CD4-positive, alpha-beta memory T cell (primary cell): ENCODE measurements at regions not wholly inside any gene's neighbourhood (a gene's known extent, or its start where the extent isn't known, plus 50 kb on each side); places are given as distances from the start of the nearest gene placed in this dataset.
A peak's percentile ranks its signal among the peaks of the same experiment; 100 is the strongest.

Source experiments
- CTCF ChIA-PET: fragments of 350-600 bp; sonication (Branson Sonifier 250); formaldehyde crosslinking; loops from one replicate; lab custom pipeline; 2021; ENCODE audit warnings: inconsistent platforms; ENCODE audit not compliant: partially characterized antibody; lab: Charles Lee
- POLR2A ChIA-PET: fragments of 350-600 bp; sonication (Branson Sonifier 250); formaldehyde crosslinking; loops from one replicate; lab custom pipeline; 2021; ENCODE audit not compliant: partially characterized antibody; lab: Charles Lee
- DNase-seq, 5 donors: peaks; one replicate each; pipeline versions ENCODE4 v3.0.0 to v3.0.0-alpha.2; 2020 to 2022; ENCODE audit warnings: mixed read lengths in 1 of 5
- H3K27ac ChIP-seq: one replicate; pipeline ENCODE4 v1.7.0; 2013; ENCODE audit warnings: low read depth, low read length
- H3K27me3 ChIP-seq: 2 replicates; pipeline ENCODE4 v1.7.0; 2013; ENCODE audit warnings: mild to moderate bottlenecking, low read length, moderate library complexity; ENCODE audit not compliant: insufficient read depth
- H3K36me3 ChIP-seq: 2 replicates; pipeline ENCODE4 v1.7.0; 2013; ENCODE audit warnings: mild to moderate bottlenecking, low read length, moderate library complexity; ENCODE audit not compliant: insufficient read depth
- H3K4me1 ChIP-seq: 2 replicates; pipeline ENCODE4 v1.7.0; 2013; ENCODE audit warnings: mild to moderate bottlenecking, low read length, moderate library complexity; ENCODE audit not compliant: insufficient read depth
- H3K4me3 ChIP-seq, 2 donors: one replicate each; pipeline ENCODE4 v1.7.0; 2013; ENCODE audit warnings: low read length in 2 of 2, mild to moderate bottlenecking in 1 of 2
- H3K9me3 ChIP-seq, 2 donors: one replicate each; pipeline ENCODE4 v1.7.0; 2013; ENCODE audit warnings: low read length in 2 of 2, control low read depth in 1 of 2; ENCODE audit not compliant: control insufficient read depth in 1 of 2
- H3K27ac Mint-ChIP-seq, 7 donors: one replicate each; pipeline ENCODE4 v1.8.0; 2020 to 2021; ENCODE audit warnings: mixed read lengths in 7 of 7, mild to moderate bottlenecking in 6 of 7, inconsistent platforms in 3 of 7, moderate library complexity in 3 of 7
- H3K27me3 Mint-ChIP-seq, 2 donors: one replicate each; pipeline ENCODE4 v1.8.0; 2020 to 2021; ENCODE audit warnings: mixed read lengths in 2 of 2
- H3K36me3 Mint-ChIP-seq, 2 donors: one replicate each; pipeline ENCODE4 v1.8.0; 2020 to 2021; ENCODE audit warnings: mixed read lengths in 2 of 2, inconsistent platforms in 1 of 2, mild to moderate bottlenecking in 1 of 2
- H3K4me1 Mint-ChIP-seq, 4 donors: one replicate each; pipeline ENCODE4 v1.8.0; 2020 to 2021; ENCODE audit warnings: mixed read lengths in 4 of 4, mild to moderate bottlenecking in 1 of 4
- H3K4me3 Mint-ChIP-seq, 8 donors: one replicate each; pipeline ENCODE4 v1.8.0; 2020 to 2021; ENCODE audit warnings: mixed read lengths in 8 of 8, mild to moderate bottlenecking in 7 of 8, moderate library complexity in 6 of 8, inconsistent platforms in 3 of 8
- H3K9me3 Mint-ChIP-seq, 8 donors: one replicate each; pipeline ENCODE4 v1.8.0; 2020 to 2021; ENCODE audit warnings: mixed read lengths in 8 of 8, mild to moderate bottlenecking in 5 of 8, inconsistent platforms in 3 of 8, moderate library complexity in 1 of 8
- intact Hi-C: fragments of 100-400 bp; cut with micrococcal nuclease; formaldehyde crosslinking; loops from one replicate; pipeline ENCODE4 v1.15.1; 2023

DNA sequence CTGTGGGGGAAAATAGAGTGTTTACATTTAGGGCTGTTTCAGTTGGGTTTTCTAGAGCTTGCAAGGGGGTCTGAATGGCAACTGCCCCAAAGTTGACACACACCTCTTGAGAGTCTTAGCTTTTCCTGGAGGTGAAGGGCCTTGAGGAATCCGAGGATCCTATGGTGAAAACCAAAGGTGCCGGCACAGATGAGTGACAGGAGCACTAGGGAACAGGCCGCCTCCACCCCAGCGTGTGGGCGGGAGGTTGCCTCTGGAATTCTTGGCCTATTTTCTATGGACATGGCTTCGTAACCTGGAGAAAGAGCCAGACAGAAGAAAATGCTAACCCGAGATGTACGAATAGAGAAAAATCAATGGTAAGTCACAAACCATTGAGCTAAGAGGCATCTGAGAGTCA, 283.2 kb upstream of the FOXQ1 start:
- no peaks in the 10 kb centered on the region for H3K27me3 ChIP-seq
- peaks cover 1 to 11% of the 10 kb centered on the region in 2 donors for H3K27me3 Mint-ChIP-seq
- no peaks in the 10 kb centered on the region for H3K4me1 ChIP-seq
- H3K4me1 Mint-ChIP-seq: no peaks in the 10 kb centered on the region
- H3K9me3 ChIP-seq: no peaks in the 10 kb centered on the region
- no peak overlapping the region for H3K4me3 Mint-ChIP-seq
- H3K27ac ChIP-seq: no peak overlapping the region
- no peaks in the 10 kb centered on the region for H3K36me3 ChIP-seq
- POLR2A ChIA-PET: no interaction called here
- H3K9me3 Mint-ChIP-seq: peaks cover 0 to 5% (median 0%) of the 10 kb centered on the region in 8 donors
- H3K27ac Mint-ChIP-seq: no peak overlapping the region
- CTCF ChIA-PET: no interaction called here
- no peak overlapping the region for H3K4me3 ChIP-seq
- no peak for DNase-seq
- intact Hi-C loops: no loop called here
- H3K36me3 Mint-ChIP-seq: no peaks in the 10 kb centered on the region

DNA sequence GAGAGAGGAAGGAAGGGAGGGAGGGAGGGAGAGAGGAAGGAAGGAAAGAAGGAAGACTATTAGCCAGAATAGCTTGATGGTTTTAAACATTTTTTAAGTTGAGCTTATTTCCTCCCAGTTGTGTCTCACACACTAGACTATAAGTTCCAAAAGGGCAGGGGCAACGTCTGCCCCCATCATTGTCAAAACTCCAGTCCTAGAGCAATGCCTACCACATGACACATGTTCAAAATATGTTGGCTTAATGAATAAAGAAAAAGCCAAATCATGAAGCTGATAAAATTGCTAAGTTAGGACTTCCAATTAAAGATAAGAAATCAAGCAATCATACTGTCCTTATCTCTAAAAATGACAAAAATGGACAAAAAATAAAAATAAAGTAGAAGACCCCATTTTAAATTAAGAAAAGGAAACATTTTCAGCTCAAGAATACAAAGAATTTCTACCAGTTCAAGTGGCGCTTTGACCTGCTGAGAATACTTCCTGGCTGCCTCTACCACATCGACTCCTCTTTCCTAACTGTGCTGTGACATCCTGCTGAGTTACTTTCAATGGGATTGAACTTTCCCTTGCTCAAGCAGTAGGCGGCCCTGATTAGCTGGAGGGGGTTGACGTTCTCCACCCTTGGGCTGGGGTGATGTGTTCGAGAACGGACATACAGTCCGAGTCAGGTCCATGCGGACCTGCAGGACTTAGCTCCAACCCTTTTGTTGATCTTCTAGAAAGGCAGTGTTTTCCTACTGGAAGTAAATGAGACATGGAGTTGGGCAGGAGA, 283.9 kb upstream of the FOXQ1 start:
- intact Hi-C loops: no loop called here
- Mint-ChIP-seq H3K4me3 (no peak overlapping the region), H3K9me3 (peaks cover 0 to 5% (median 0%) of the 10 kb centered on the region in 8 donors), H3K36me3 (no peaks in the 10 kb centered on the region), H3K4me1 (no peaks in the 10 kb centered on the region), H3K27me3 (peaks cover 1 to 14% of the 10 kb centered on the region in 2 donors), H3K27ac (no peak overlapping the region)
- no peaks in the 10 kb centered on the region for H3K27me3 ChIP-seq
- DNase-seq: no peak
- H3K27ac ChIP-seq: no peak overlapping the region
- H3K9me3 ChIP-seq: no peaks in the 10 kb centered on the region
- ChIA-PET POLR2A (no interaction called here), CTCF (no interaction called here)
- no peaks in the 10 kb centered on the region for H3K36me3 ChIP-seq
- no peak overlapping the region for H3K4me3 ChIP-seq
- H3K4me1 ChIP-seq: no peaks in the 10 kb centered on the region

DNA sequence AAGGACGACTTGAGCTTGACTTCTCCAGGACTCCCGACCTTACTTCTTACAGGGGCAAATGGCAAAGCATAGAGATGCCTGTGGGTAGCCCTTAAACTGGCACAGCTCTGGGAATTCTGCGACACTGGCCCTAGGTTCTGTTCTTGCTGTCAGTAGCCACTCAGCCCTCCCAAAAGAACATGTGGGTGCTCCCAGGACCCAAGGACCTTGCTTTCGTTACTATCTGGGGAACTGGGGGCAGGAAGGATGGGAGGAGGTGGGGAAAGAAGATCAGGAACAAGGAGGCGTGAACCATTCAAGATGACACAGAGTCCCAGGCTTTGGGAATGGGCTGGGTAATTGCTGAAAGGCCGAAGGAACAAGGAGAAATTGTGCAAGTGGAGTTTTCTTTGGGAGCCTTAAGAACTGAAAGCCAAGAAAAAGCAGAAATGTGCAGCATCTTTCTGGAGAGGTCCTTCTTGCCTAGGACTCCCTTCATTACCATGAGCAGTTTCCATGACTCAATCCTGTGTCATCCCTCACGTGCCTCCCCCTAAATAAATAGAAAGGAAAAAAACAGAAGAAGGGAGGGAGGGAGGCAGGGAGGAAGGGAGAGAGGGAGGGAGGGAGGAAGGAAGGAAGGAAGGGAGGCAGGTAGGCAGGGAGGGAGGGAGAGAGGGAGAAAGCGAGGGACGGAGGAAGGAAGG, 284.6 kb upstream of the FOXQ1 start:
- no peaks in the 10 kb centered on the region for H3K9me3 ChIP-seq
- no peak overlapping the region for H3K27ac ChIP-seq
- ChIA-PET POLR2A (no interaction called here), CTCF (no interaction called here)
- intact Hi-C loops: no loop called here
- no peaks in the 10 kb centered on the region for H3K36me3 ChIP-seq
- no peak for DNase-seq
- H3K27me3 ChIP-seq: no peaks in the 10 kb centered on the region
- Mint-ChIP-seq H3K27me3 (peaks cover 1 to 14% of the 10 kb centered on the region in 2 donors), H3K4me3 (no peak overlapping the region), H3K27ac (no peak overlapping the region), H3K4me1 (no peaks in the 10 kb centered on the region), H3K36me3 (no peaks in the 10 kb centered on the region), H3K9me3 (peaks cover 0 to 5% (median 0%) of the 10 kb centered on the region in 8 donors)
- H3K4me3 ChIP-seq: no peak overlapping the region
- H3K4me1 ChIP-seq: no peaks in the 10 kb centered on the region

DNA sequence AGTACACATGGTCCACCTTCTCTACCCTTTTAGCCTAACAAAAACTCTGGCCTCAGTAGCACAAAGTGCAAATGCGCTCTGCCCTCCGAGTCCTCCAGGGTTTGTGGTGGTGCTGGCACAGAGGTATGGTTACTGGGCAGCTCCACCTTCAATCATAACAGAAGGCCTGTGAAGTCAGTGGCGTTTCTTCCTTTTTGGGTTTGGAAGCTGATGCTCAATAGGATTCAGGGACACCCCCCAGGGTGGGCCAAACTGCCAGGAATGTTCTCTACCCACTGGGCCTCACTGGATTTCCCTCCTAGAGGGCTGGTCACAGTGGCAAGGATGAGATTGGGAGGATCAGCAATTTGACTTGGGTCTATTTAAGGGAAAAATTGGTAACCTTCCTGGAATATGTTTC, 286.1 kb upstream of the FOXQ1 start:
- DNase-seq: no peak
- H3K27ac ChIP-seq: no peak overlapping the region
- H3K27me3 ChIP-seq: no peaks in the 10 kb centered on the region
- Mint-ChIP-seq H3K9me3 (peaks cover 0 to 5% (median under 1%) of the 10 kb centered on the region in 8 donors), H3K36me3 (no peaks in the 10 kb centered on the region), H3K27ac (no peak overlapping the region), H3K4me3 (no peak overlapping the region), H3K27me3 (peaks cover 1 to 14% of the 10 kb centered on the region in 2 donors), H3K4me1 (no peaks in the 10 kb centered on the region)
- POLR2A ChIA-PET: no interaction called here
- no peaks in the 10 kb centered on the region for H3K4me1 ChIP-seq
- H3K36me3 ChIP-seq: no peaks in the 10 kb centered on the region
- intact Hi-C loops: no loop called here
- H3K9me3 ChIP-seq: no peaks in the 10 kb centered on the region
- CTCF ChIA-PET: no interaction called here
- H3K4me3 ChIP-seq: no peak overlapping the region

DNA sequence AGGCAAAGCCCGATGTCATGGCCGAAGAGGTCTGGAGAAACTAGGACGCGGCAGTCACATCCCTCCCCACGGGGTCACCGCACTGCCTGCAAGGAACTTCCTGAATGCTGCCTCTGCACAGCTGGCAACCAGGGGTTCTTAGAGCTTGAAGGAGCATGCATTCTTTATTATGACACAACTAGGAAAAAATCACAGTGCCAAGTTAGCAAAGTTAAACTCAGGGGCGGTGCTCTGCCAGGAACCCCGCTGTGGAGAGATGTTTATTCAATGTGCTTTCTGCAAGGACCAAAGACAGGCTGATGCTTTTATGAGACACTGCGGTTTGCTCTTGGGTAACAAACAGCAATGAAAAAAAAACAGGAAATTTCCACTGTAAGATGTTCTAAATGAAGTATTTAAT, 287.3 kb upstream of the FOXQ1 start:
- no peaks in the 10 kb centered on the region for H3K4me1 Mint-ChIP-seq
- Histone ChIP-seq H3K9me3 (no peaks in the 10 kb centered on the region), H3K27ac (no peak overlapping the region), H3K4me1 (no peaks in the 10 kb centered on the region), H3K36me3 (no peaks in the 10 kb centered on the region), H3K27me3 (no peaks in the 10 kb centered on the region), H3K4me3 (no peak overlapping the region)
- peak overlapping the region in 1 of 8 donors; percentile 2 for H3K4me3 Mint-ChIP-seq
- intact Hi-C loops: no loop called here
- DNase-seq: no peak
- no peaks in the 10 kb centered on the region for H3K36me3 Mint-ChIP-seq
- peaks cover 1 to 14% of the 10 kb centered on the region in 2 donors for H3K27me3 Mint-ChIP-seq
- peaks cover 0 to 3% (median under 1%) of the 10 kb centered on the region in 8 donors for H3K9me3 Mint-ChIP-seq
- POLR2A ChIA-PET: no interaction called here
- no peak overlapping the region for H3K27ac Mint-ChIP-seq
- CTCF ChIA-PET: no interaction called here

DNA sequence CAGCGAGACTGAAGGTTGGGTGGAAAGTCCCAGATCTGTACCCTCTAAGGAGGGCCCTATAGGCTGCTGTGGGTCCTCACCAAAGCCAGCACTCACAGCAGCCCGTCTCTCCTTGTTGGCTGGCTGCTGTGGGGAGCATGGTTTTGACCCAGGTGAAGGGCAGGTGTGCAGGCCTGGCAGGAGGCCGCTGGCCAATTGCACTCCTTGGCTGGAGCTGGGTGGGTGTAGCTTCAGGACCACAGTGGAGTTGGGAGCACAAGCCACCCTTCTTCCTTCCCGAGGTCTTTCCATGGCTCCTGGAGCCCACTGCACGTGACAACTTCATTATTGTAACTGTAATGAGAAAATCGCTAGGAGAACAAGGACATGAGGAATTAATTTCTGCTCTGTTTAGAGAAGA, 287.7 kb upstream of the FOXQ1 start:
- Mint-ChIP-seq H3K27ac (no peak overlapping the region), H3K4me3 (peak overlapping the region in 1 of 8 donors; percentile 2)

DNA sequence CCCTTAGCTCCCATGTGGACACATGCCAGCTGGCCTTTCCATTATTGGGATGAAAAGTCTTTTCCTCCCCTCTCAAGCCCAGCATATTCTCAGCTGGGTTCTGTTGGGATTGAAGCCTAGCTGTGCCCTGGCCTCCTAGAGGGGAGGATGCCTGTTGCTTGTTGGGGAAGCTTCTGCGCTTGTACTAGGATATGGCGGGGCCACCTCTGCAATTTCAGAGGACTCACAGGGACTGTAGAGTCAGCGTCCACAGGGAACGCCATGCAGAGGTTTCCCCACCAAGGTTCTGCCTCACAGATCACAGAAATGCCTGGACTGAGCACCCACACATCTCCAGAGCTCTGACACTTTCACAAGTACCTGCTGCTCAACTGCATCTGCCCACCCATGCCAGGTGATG, 288.7 kb upstream of the FOXQ1 start:
- DNase-seq: no peak
- H3K36me3 Mint-ChIP-seq: no peaks in the 10 kb centered on the region
- Histone ChIP-seq H3K4me1 (no peaks in the 10 kb centered on the region), H3K27me3 (no peaks in the 10 kb centered on the region), H3K27ac (no peak overlapping the region), H3K36me3 (no peaks in the 10 kb centered on the region), H3K9me3 (no peaks in the 10 kb centered on the region), H3K4me3 (no peak overlapping the region)
- H3K27ac Mint-ChIP-seq: no peak overlapping the region
- H3K4me1 Mint-ChIP-seq: no peaks in the 10 kb centered on the region
- ChIA-PET POLR2A (no interaction called here), CTCF (no interaction called here)
- peaks cover 0 to 2% (median 0%) of the 10 kb centered on the region in 8 donors for H3K9me3 Mint-ChIP-seq
- peaks cover 1 to 16% of the 10 kb centered on the region in 2 donors for H3K27me3 Mint-ChIP-seq
- intact Hi-C loops: no loop called here
- no peak overlapping the region for H3K4me3 Mint-ChIP-seq

More for the DNA sequence above, 287.7 kb upstream of the FOXQ1 start:
- Histone ChIP-seq H3K4me3 (no peak overlapping the region), H3K27ac (no peak overlapping the region), H3K9me3 (no peaks in the 10 kb centered on the region), H3K4me1 (no peaks in the 10 kb centered on the region), H3K27me3 (no peaks in the 10 kb centered on the region), H3K36me3 (no peaks in the 10 kb centered on the region)
- intact Hi-C loops: no loop called here
- ChIA-PET POLR2A (no interaction called here), CTCF (no interaction called here)
- Mint-ChIP-seq H3K9me3 (peaks cover 0 to 2% (median 0%) of the 10 kb centered on the region in 8 donors), H3K4me1 (no peaks in the 10 kb centered on the region), H3K36me3 (no peaks in the 10 kb centered on the region), H3K27me3 (peaks cover 1 to 14% of the 10 kb centered on the region in 2 donors)
- DNase-seq: no peak
